Fibroblast of pulmonary artery (primary cell): ENCODE measurements at regions not wholly inside any gene's neighbourhood (a gene's known extent, or its start where the extent isn't known, plus 50 kb on each side); places are given as distances from the start of the nearest gene placed in this dataset.

Source experiments
- DNase-seq: peaks from one replicate; pipeline ENCODE4 v3.0.0-alpha.2; 2010; ENCODE audit warnings: low read depth
- H3K4me3 ChIP-seq: replicated peaks from 2 replicates; pipeline ENCODE4 v1.5.1; 2011; ENCODE audit warnings: low read depth, mild to moderate bottlenecking, control low read depth, low read length, moderate library complexity
- TF ChIP-seq, protein P1 (sequence below): IDR thresholded peaks from 2 replicates; pipeline ENCODE4 v1.5.1; 2011; ENCODE audit warnings: mild to moderate bottlenecking, control low read depth, low read length, inconsistent platforms; ENCODE audit errors: missing control alignments

DNA sequence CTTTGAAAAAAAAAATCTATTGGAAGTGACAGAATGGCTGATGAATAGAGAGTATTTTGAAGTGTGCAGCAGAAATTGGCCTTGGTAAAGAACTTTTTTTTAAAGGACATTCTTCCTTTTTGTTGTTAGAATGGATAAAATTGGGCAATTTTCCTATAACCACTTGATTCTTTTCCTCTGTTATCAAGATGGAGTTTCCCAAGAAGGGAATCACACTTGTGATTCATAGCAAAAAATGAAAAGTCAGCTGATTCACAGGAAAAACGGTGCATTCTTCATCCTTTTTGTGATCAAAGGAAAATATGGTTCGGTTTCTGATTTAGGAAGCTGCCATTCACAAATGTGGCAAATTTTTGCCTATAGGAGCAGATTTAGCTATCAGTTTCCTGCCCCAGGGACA lies 486.8 kb downstream of the GBE1 start:
- TF ChIP-seq, protein P1, sequence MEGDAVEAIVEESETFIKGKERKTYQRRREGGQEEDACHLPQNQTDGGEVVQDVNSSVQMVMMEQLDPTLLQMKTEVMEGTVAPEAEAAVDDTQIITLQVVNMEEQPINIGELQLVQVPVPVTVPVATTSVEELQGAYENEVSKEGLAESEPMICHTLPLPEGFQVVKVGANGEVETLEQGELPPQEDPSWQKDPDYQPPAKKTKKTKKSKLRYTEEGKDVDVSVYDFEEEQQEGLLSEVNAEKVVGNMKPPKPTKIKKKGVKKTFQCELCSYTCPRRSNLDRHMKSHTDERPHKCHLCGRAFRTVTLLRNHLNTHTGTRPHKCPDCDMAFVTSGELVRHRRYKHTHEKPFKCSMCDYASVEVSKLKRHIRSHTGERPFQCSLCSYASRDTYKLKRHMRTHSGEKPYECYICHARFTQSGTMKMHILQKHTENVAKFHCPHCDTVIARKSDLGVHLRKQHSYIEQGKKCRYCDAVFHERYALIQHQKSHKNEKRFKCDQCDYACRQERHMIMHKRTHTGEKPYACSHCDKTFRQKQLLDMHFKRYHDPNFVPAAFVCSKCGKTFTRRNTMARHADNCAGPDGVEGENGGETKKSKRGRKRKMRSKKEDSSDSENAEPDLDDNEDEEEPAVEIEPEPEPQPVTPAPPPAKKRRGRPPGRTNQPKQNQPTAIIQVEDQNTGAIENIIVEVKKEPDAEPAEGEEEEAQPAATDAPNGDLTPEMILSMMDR = no peak
- DNase-seq = peak; percentile 67
- H3K4me3 ChIP-seq = no peak overlapping the region

DNA sequence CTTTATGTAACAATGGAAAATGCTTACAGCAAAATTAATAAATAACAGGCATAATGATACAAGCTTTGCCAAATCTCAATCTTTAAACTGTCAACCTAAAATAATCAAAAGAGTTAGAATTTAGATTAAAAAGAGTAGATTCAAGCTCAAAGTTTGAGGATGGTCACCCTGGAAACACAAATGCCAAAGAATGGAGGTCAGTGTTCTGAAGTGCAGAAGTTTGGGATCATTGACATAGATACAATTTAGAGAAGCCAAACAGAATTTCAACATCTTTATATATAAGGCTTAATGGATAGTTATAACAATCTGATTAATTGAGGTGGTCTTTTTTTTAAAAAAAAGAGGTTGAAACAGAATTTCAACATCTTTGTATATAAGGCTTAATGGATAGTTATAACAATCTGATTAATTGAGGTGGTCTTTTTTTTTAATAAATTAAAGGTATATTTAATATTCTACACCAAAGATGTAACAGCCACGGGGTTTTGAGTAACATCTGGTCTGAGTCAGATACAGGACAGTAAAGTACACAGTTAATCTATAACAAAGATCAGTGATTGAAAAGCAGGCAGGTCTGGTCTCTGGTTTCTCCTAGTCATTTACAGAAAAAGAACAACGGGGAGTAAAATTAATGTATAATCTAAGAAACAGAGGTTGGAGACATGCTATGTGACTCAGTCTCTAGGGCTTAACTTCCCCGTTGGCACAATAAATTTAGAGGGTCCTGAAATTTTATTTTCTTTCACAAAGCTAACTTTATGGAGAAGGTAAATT lies 490.7 kb downstream of the GBE1 start:
- DNase-seq = no peak
- TF ChIP-seq, protein P1 = no peak
- no peak overlapping the region for H3K4me3 ChIP-seq

DNA sequence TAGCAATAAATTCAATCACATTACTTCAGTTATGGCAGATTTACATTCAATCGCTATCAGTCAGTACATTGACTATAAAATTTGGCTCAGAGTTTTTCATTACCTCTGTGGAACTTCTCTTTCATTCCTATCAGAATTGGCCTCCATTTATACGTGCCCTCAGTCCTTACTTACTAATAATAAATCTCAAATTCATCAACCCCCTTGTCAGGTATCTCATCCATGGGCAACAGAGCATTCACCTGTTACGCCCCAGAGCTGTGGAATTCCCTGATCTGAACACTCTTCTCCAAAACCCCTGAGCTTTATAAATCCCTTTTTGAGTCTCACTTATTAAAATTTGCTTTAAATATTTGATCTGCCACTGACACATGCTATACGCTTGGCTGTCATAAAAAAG lies 492.9 kb downstream of the GBE1 start:
- no peak for DNase-seq
- H3K4me3 ChIP-seq = no peak overlapping the region
- TF ChIP-seq, protein P1 = no peak

DNA sequence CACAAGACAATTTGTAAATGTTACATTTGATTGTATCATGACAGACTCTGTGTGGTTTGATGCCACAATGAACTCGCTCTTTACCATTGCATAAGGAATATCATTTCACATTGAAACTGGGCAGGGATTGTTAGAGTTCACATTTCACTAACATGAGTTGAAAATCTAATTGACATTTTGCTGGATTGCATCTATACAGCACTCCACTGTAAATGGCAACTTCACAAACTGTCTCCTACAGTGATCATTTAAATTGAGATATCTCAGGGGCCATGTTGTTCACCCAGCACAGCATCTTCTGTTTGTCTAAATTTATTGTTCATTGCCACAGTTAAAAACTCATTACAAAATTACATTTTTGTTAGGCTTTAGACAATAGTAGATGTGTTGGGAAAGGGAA lies 499.4 kb downstream of the GBE1 start:
- DNase-seq = no peak
- TF ChIP-seq, protein P1 = no peak
- H3K4me3 ChIP-seq = no peak overlapping the region

DNA sequence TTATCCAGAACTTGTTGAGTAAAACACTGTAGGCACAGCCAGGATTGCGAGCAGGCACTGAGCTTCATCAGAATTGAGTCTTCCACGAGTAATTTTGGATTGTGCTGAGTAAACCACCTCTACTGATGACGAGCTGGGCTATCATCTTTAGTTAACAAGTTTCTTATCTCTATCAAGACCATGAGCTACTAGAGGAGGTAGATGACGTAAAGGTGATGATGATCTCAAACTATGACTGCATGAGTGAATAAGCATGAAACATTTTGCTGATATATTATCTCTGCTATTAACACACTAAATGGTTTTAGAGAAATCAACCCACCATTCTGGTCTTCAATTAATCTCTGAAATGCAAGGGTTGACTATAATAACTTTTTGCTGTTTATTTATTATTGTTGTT lies 506.0 kb downstream of the GBE1 start:
- TF ChIP-seq, protein P1 = no peak

DNA sequence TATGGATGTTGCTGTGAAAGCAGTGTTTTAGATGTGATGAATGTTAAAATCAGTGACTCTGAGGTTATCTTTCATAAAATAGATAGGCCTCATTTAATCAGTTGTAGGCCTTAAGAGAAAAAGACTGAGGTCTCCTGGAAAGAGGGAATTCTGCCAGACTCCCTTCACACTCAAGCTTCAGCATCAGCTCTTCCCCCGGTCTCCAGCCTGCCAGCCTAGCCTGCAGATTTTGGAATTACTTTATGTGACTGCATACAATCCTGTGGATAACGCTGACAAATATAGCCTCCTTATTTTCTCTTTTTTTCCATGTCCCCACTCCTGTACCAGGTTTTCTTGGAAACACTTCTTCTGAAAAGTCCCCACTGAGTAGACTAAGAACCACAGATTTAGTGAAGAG lies 510.3 kb downstream of the GBE1 start:
- H3K4me3 ChIP-seq = no peak overlapping the region
- DNase-seq = no peak
- TF ChIP-seq, protein P1 = no peak

More for the DNA sequence above, 506.0 kb downstream of the GBE1 start:
- no peak overlapping the region for H3K4me3 ChIP-seq
- no peak for DNase-seq

DNA sequence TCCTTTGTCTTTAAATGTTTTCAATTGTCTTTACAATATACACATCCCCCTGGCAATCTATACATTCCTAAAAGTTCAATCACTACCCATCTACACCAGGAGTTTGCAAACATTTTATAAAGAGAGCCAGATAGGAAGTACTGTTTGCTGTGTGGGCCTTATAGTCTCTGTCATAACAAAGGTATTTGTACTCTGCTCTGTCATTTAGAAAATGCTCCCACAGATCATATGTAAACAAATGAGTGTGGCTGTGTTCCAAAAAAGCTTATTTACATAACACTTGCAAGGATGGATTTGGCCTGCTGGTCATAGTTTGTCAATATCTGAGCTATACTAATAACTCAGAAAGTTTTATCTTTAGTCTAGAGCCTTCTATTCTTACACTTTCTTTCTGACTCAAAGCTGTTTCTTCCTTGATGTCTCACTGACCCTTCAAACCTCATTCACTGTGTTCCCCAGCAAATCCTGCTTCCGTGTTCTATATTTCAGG lies 511.9 kb downstream of the GBE1 start:
- TF ChIP-seq, protein P1 = no peak
- DNase-seq = peak; percentile 64
- no peak overlapping the region for H3K4me3 ChIP-seq
